ENCODE measurements at regions not wholly inside any gene's neighbourhood (a gene's known extent, or its start where the extent isn't known, plus 50 kb on each side); places are given as distances from the start of the nearest gene placed in this dataset.
"Not testable (repeated sequence)": the region's sequence is repeated elsewhere in the genome, so short reads cannot be mapped to it uniquely, and the experiment has no call there.

DNA sequence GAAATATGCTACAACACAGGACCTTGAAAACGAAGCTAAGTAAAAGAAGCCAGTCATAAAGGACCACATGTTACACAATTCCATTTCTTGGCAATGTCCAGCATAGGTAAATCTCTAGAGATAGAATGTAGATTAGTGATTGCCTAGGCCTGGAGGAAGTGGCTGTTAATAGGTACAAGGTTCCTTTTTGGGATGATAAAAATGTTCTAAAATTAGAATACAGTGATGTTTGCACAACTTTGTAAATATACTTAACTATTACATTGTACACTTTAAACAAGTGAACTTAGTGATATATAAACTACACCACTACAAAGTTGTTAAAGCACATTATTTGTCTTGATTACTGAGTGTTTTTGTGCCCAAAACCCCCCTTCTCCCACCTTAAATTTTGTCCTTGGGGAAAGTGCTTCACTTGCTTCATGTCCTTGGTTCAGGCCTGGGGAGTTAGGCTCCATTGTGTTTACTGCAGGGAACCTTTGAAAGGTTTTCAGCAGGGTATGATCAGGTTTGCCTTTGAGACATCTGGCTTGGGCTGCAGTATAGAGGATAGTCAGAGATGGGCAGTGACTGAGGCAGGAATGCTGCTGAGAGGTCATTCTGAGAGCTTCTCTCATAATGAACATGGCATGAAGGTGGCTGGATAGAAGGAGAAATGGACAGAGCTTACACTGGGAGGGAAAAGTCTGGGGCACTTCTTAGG is 1052.6 kb downstream of the REEP3 start:
- intact Hi-C loops (cut with micrococcal nuclease; ENCODE audit: unreplicated experiment), result no loop called here
- ChIA-PET POLR2A (ENCODE audit: low non-redundant PET) (no interaction called here), CTCF (no interaction called here)
- Histone ChIP-seq H3K36me3 (ENCODE audit: insufficient read depth, low read length, poor library complexity, severe bottlenecking) (no peaks in the 10 kb centered on the region), H3K27me3 (replicated peaks; ENCODE audit: insufficient read depth, low read depth, low read length, poor library complexity) (no peaks in the 10 kb centered on the region), H3K27ac (ENCODE audit: low read depth, low read length, poor library complexity, severe bottlenecking) (no peak overlapping the region), H3K4me3 (ENCODE audit: low read depth, low read length, poor library complexity, severe bottlenecking) (no peak overlapping the region), H3K4me1 (ENCODE audit: insufficient read depth, low read length, poor library complexity, severe bottlenecking) (no peaks in the 10 kb centered on the region), H3K9me3 (ENCODE audit: low read depth, low read length, poor library complexity, severe bottlenecking) (no peaks in the 10 kb centered on the region)
- TF ChIP-seq, protein P1, sequence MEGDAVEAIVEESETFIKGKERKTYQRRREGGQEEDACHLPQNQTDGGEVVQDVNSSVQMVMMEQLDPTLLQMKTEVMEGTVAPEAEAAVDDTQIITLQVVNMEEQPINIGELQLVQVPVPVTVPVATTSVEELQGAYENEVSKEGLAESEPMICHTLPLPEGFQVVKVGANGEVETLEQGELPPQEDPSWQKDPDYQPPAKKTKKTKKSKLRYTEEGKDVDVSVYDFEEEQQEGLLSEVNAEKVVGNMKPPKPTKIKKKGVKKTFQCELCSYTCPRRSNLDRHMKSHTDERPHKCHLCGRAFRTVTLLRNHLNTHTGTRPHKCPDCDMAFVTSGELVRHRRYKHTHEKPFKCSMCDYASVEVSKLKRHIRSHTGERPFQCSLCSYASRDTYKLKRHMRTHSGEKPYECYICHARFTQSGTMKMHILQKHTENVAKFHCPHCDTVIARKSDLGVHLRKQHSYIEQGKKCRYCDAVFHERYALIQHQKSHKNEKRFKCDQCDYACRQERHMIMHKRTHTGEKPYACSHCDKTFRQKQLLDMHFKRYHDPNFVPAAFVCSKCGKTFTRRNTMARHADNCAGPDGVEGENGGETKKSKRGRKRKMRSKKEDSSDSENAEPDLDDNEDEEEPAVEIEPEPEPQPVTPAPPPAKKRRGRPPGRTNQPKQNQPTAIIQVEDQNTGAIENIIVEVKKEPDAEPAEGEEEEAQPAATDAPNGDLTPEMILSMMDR (conservative IDR thresholded peaks at IDR 0.05; ENCODE audit: low read depth, low read length), result no peak
- TF ChIP-seq EZH2 (IDR thresholded peaks at IDR 0.05; ENCODE audit: borderline replicate concordance, low read depth, low read length, poor library complexity, severe bottlenecking), result no peak
- no peak for DNase-seq (ENCODE audit: low spot score)
- no TSS peak for BruUV-seq (replicated peaks)

- ChIA-PET CTCF (no interaction called here), POLR2A (ENCODE audit: low non-redundant PET) (no interaction called here)
- no peak overlapping the region for H3K4me3 ChIP-seq (ENCODE audit: low read depth, low read length, poor library complexity, severe bottlenecking)
- no peaks in the 10 kb centered on the region for H3K9me3 ChIP-seq (ENCODE audit: low read depth, low read length, poor library complexity, severe bottlenecking)
- no peaks in the 10 kb centered on the region for H3K36me3 ChIP-seq (ENCODE audit: insufficient read depth, low read length, poor library complexity, severe bottlenecking)
- peak; percentile 2 for DNase-seq (ENCODE audit: low spot score)
- no peak for TF ChIP-seq EZH2 (IDR thresholded peaks at IDR 0.05; ENCODE audit: borderline replicate concordance, low read depth, low read length, poor library complexity, severe bottlenecking)
- TF ChIP-seq, protein P1 (conservative IDR thresholded peaks at IDR 0.05; ENCODE audit: low read depth, low read length), result no peak
- no TSS peak for BruUV-seq (replicated peaks)
- intact Hi-C loops (cut with micrococcal nuclease; ENCODE audit: unreplicated experiment), result no loop called here
- no peaks in the 10 kb centered on the region for H3K4me1 ChIP-seq (ENCODE audit: insufficient read depth, low read length, poor library complexity, severe bottlenecking)
- H3K27ac ChIP-seq (ENCODE audit: low read depth, low read length, poor library complexity, severe bottlenecking), result no peak overlapping the region
- H3K27me3 ChIP-seq (replicated peaks; ENCODE audit: insufficient read depth, low read depth, low read length, poor library complexity), result no peaks in the 10 kb centered on the region
These were observed 1053.2 kb downstream of the REEP3 start for GRCh38 chr10:64574371-64574770.

- TF ChIP-seq EZH2 (IDR thresholded peaks at IDR 0.05; ENCODE audit: borderline replicate concordance, low read depth, low read length, poor library complexity, severe bottlenecking), result no peak
- TF ChIP-seq, protein P1 (conservative IDR thresholded peaks at IDR 0.05; ENCODE audit: low read depth, low read length), result no peak
- no peak for DNase-seq (ENCODE audit: low spot score)
- CTCF ChIA-PET, result no interaction called here
- POLR2A ChIA-PET (ENCODE audit: low non-redundant PET), result no interaction called here
- Histone ChIP-seq H3K4me3 (ENCODE audit: low read depth, low read length, poor library complexity, severe bottlenecking) (no peak overlapping the region), H3K9me3 (ENCODE audit: low read depth, low read length, poor library complexity, severe bottlenecking) (no peaks in the 10 kb centered on the region), H3K27me3 (replicated peaks; ENCODE audit: insufficient read depth, low read depth, low read length, poor library complexity) (no peaks in the 10 kb centered on the region), H3K27ac (ENCODE audit: low read depth, low read length, poor library complexity, severe bottlenecking) (no peak overlapping the region), H3K4me1 (ENCODE audit: insufficient read depth, low read length, poor library complexity, severe bottlenecking) (no peaks in the 10 kb centered on the region), H3K36me3 (ENCODE audit: insufficient read depth, low read length, poor library complexity, severe bottlenecking) (no peaks in the 10 kb centered on the region)
- no TSS peak for BruUV-seq (replicated peaks)
- intact Hi-C loops (cut with micrococcal nuclease; ENCODE audit: unreplicated experiment), result no loop called here
These were observed 1055.3 kb downstream of the REEP3 start for GRCh38 chr10:64576497-64576896.

GRCh38 chr10:64578757-64579156 is 1057.6 kb downstream of the REEP3 start:
- H3K27me3 ChIP-seq (replicated peaks; ENCODE audit: insufficient read depth, low read depth, low read length, poor library complexity); POLR2A ChIA-PET (ENCODE audit: low non-redundant PET); H3K4me1 ChIP-seq (ENCODE audit: insufficient read depth, low read length, poor library complexity, severe bottlenecking); BruUV-seq (replicated peaks); H3K9me3 ChIP-seq (ENCODE audit: low read depth, low read length, poor library complexity, severe bottlenecking); CTCF ChIA-PET; H3K27ac ChIP-seq (ENCODE audit: low read depth, low read length, poor library complexity, severe bottlenecking); H3K36me3 ChIP-seq (ENCODE audit: insufficient read depth, low read length, poor library complexity, severe bottlenecking); DNase-seq (ENCODE audit: low spot score); intact Hi-C loops (cut with micrococcal nuclease; ENCODE audit: unreplicated experiment); H3K4me3 ChIP-seq (ENCODE audit: low read depth, low read length, poor library complexity, severe bottlenecking): not testable (repeated sequence)

Data from A673 (cell line).